H9 (cell line): ENCODE measurements at regions not wholly inside any gene's neighbourhood (a gene's known extent, or its start where the extent isn't known, plus 50 kb on each side); places are given as distances from the start of the nearest gene placed in this dataset.

ENCODE experiments used
- DNase-seq: peaks from one replicate; pipeline ENCODE4 v3.0.0-alpha.2; 2017
- H2AFZ ChIP-seq: one replicate; pipeline ENCODE4 v1.6.1; 2013; ENCODE audit warnings: mild to moderate bottlenecking, low read length, control low read depth, moderate library complexity
- H2AK5ac ChIP-seq: 2 replicates; pipeline ENCODE4 v1.6.1; 2013; ENCODE audit warnings: low read length, control low read depth, mixed read lengths; ENCODE audit not compliant: insufficient read length
- H2BK120ac ChIP-seq: one replicate; pipeline ENCODE4 v1.6.1; 2013; ENCODE audit warnings: low read depth, mild to moderate bottlenecking, low read length, control low read depth, inconsistent platforms; ENCODE audit not compliant: poor library complexity, severe bottlenecking
- H2BK12ac ChIP-seq: 2 replicates; pipeline ENCODE4 v1.6.1; 2013; ENCODE audit warnings: low read length, control low read depth, mixed read lengths, low read depth; ENCODE audit not compliant: insufficient read length
- H2BK15ac ChIP-seq: 2 replicates; pipeline ENCODE4 v1.6.1; 2013; ENCODE audit warnings: low read depth, low read length, control low read depth
- H2BK20ac ChIP-seq: one replicate; pipeline ENCODE4 v1.6.1; 2013; ENCODE audit warnings: low read depth, mild to moderate bottlenecking, low read length, control low read depth, inconsistent platforms; ENCODE audit not compliant: poor library complexity, severe bottlenecking
- H2BK5ac ChIP-seq: 2 replicates; pipeline ENCODE4 v1.6.1; 2013; ENCODE audit warnings: low read length, control low read depth, mixed read lengths; ENCODE audit not compliant: insufficient read length
- H3K14ac ChIP-seq: 2 replicates; pipeline ENCODE4 v1.6.1; 2013; ENCODE audit warnings: low read length, control low read depth; ENCODE audit not compliant: insufficient read depth
- H3K18ac ChIP-seq: 2 replicates; pipeline ENCODE4 v1.6.1; 2013; ENCODE audit warnings: low read depth, mild to moderate bottlenecking, mixed read lengths, low read length, control low read depth; ENCODE audit not compliant: insufficient read length
- H3K23ac ChIP-seq: 2 replicates; pipeline ENCODE4 v1.6.1; 2013; ENCODE audit warnings: low read length, control low read depth, mixed read lengths, low read depth; ENCODE audit not compliant: insufficient read length
- H3K23me2 ChIP-seq: 2 replicates; pipeline ENCODE4 v1.6.1; 2013; ENCODE audit warnings: low read depth, mild to moderate bottlenecking, mixed read lengths, low read length, control low read depth; ENCODE audit not compliant: insufficient read length, poor library complexity, severe bottlenecking
- H3K27ac ChIP-seq: 2 replicates; pipeline ENCODE4 v1.5.1; 2013; ENCODE audit warnings: low read length, control low read depth, mixed read lengths, low read depth; ENCODE audit not compliant: insufficient read length
- H3K27me3 ChIP-seq: 2 replicates; pipeline ENCODE4 v1.6.1; 2013; ENCODE audit warnings: low read length, control low read depth, inconsistent platforms; ENCODE audit not compliant: insufficient read depth
- H3K4ac ChIP-seq: 2 replicates; pipeline ENCODE4 v1.6.1; 2013; ENCODE audit warnings: low read depth, mild to moderate bottlenecking, control low read depth, inconsistent platforms, low read length, moderate library complexity
- H3K4me1 ChIP-seq: 2 replicates; pipeline ENCODE4 v1.6.1; 2013; ENCODE audit warnings: low read length, control low read depth, inconsistent platforms; ENCODE audit not compliant: insufficient read depth
- H3K4me2 ChIP-seq: 2 replicates; pipeline ENCODE4 v1.6.1; 2013; ENCODE audit warnings: low read length, control low read depth, mixed read lengths; ENCODE audit not compliant: insufficient read length, insufficient read depth
- H3K56ac ChIP-seq: 2 replicates; pipeline ENCODE4 v1.6.1; 2013; ENCODE audit warnings: low read depth, mild to moderate bottlenecking, mixed read lengths, low read length, control low read depth; ENCODE audit not compliant: insufficient read length
- H3K79me1 ChIP-seq: 2 replicates; pipeline ENCODE4 v1.6.1; 2013; ENCODE audit warnings: low read depth, mild to moderate bottlenecking, moderate library complexity, low read length, control low read depth, inconsistent platforms; ENCODE audit not compliant: insufficient read depth, poor library complexity, severe bottlenecking
- H3K79me2 ChIP-seq: 2 replicates; pipeline ENCODE4 v1.6.1; 2013; ENCODE audit warnings: low read length, control low read depth, inconsistent platforms; ENCODE audit not compliant: insufficient read depth
- H3K9ac ChIP-seq: 2 replicates; pipeline ENCODE4 v1.6.1; 2013; ENCODE audit warnings: low read length, control low read depth, mixed read lengths; ENCODE audit not compliant: insufficient read length; ENCODE audit errors: extremely low read depth
- H3K9me3 ChIP-seq: one replicate; pipeline ENCODE4 v1.6.1; 2013; ENCODE audit warnings: low read depth, low read length, inconsistent platforms; ENCODE audit not compliant: control insufficient read depth
- H3T11ph ChIP-seq: one replicate; pipeline ENCODE4 v1.6.1; 2013; ENCODE audit warnings: mild to moderate bottlenecking, low read length, control low read depth, inconsistent platforms
- H4K20me1 ChIP-seq: one replicate; pipeline ENCODE4 v1.6.1; 2013; ENCODE audit not compliant: control insufficient read depth, insufficient read length, insufficient read depth
- H4K5ac ChIP-seq: 2 replicates; pipeline ENCODE4 v1.6.1; 2013; ENCODE audit warnings: low read depth, mild to moderate bottlenecking, mixed read lengths, low read length, control low read depth; ENCODE audit not compliant: insufficient read length
- H4K8ac ChIP-seq: replicated peaks from 2 replicates; pipeline ENCODE4 v1.6.1; 2013; ENCODE audit warnings: low read length, control low read depth, mixed read lengths, low read depth; ENCODE audit not compliant: insufficient read length
- H4K91ac ChIP-seq: 2 replicates; pipeline ENCODE4 v1.6.1; 2013; ENCODE audit warnings: low read depth, mild to moderate bottlenecking, moderate library complexity, mixed read lengths, low read length, control low read depth; ENCODE audit not compliant: insufficient read length
- H3K27ac Mint-ChIP-seq, 3 experiments: 2 replicates in 2 of 3; 3 replicates in 1 of 3; pipeline ENCODE4 v1.8.0; 2020 to 2021; ENCODE audit warnings: mixed read lengths in 3 of 3, mild to moderate bottlenecking in 1 of 3, moderate library complexity in 1 of 3
- H3K27me3 Mint-ChIP-seq: 2 replicates; pipeline ENCODE4 v1.8.0; 2021; ENCODE audit warnings: low read depth, mild to moderate bottlenecking, moderate library complexity, mixed read lengths
- H3K36me3 Mint-ChIP-seq, 3 experiments: 2 replicates in 2 of 3; 3 replicates in 1 of 3; pipeline ENCODE4 v1.8.0; 2020 to 2021; ENCODE audit warnings: low read depth in 3 of 3, mixed read lengths in 3 of 3; ENCODE audit not compliant: insufficient read depth in 1 of 3
- H3K4me1 Mint-ChIP-seq, 2 experiments: 2 replicates each; pipeline ENCODE4 v1.8.0; 2020; ENCODE audit warnings: mixed read lengths in 2 of 2
- H3K4me3 Mint-ChIP-seq, 2 experiments: 2 replicates in 1 of 2; 3 replicates in 1 of 2; pipeline ENCODE4 v1.8.0; 2020 to 2021; ENCODE audit warnings: mild to moderate bottlenecking in 2 of 2, mixed read lengths in 2 of 2, moderate library complexity in 1 of 2
- H3K9me3 Mint-ChIP-seq, 2 experiments: 2 replicates in 1 of 2; 3 replicates in 1 of 2; pipeline ENCODE4 v1.8.0; 2020; ENCODE audit warnings: mild to moderate bottlenecking in 2 of 2, mixed read lengths in 2 of 2, moderate library complexity in 1 of 2
- CTCF ChIP-seq: fragments of 200-600 bp; sonication (generic); conservative IDR thresholded peaks from 3 replicates; pipeline ENCODE4 v1.8.0; 2021; ENCODE audit warnings: antibody characterized with exemption, mild to moderate bottlenecking
- WGBS: extraction: QIAGEN DNeasy Blood & Tissue Kit; methylation state at CpG from one replicate; pipeline ENCODE4 v1.1.7; 2013; ENCODE audit warnings: missing lambda C conversion rate, low lambda C conversion rate, mixed read lengths; ENCODE audit not compliant: insufficient read length; ENCODE audit errors: extremely low coverage; 5-methylcytosine and 5-hydroxymethylcytosine counted together

- no peak overlapping the region for H2BK120ac ChIP-seq
- no peaks in the 10 kb centered on the region for H3K79me2 ChIP-seq
- H3K23me2 ChIP-seq, result no peaks in the 10 kb centered on the region
- H3T11ph ChIP-seq, result no peak overlapping the region
- H2BK20ac ChIP-seq, result no peak overlapping the region
- no peaks in the 10 kb centered on the region for H3K9me3 ChIP-seq
- no peak overlapping the region for H2BK12ac ChIP-seq
- no peak overlapping the region for H4K8ac ChIP-seq
- H3K79me1 ChIP-seq, result no peaks in the 10 kb centered on the region
- H3K4me2 ChIP-seq, result no peak overlapping the region
- H2BK15ac ChIP-seq, result no peak overlapping the region
- H2AK5ac ChIP-seq, result no peak overlapping the region
- Mint-ChIP-seq H3K4me1 (peaks cover 15 to 17% of the 10 kb centered on the region in 2 experiments), H3K9me3 (peaks cover 3 to 8% of the 10 kb centered on the region in 2 experiments; a peak in 4 of 5 replicates), H3K4me3 (no peak overlapping the region; a peak in 1 of 5 replicates), H3K36me3 (peaks cover 0 to 6% (median 0%) of the 10 kb centered on the region in 3 experiments; a peak in 3 of 7 replicates), H3K27me3 (peaks cover 2% of the 10 kb centered on the region; the same call in 1 of the 2 replicates), H3K27ac (no peak overlapping the region)
- no peaks in the 10 kb centered on the region for H3K4me1 ChIP-seq
- no peak overlapping the region for H2BK5ac ChIP-seq
- H4K91ac ChIP-seq, result no peak overlapping the region
- H3K23ac ChIP-seq, result no peak overlapping the region
- no peak overlapping the region for H3K27ac ChIP-seq
- DNase-seq, result no peak
- H3K14ac ChIP-seq, result no peak overlapping the region
- no CpG with 5 or more reads among the region's 9 CpGs for WGBS
- no peak for TF ChIP-seq CTCF
- H3K27me3 ChIP-seq, result no peaks in the 10 kb centered on the region
- H4K5ac ChIP-seq, result no peak overlapping the region
- no peak overlapping the region for H3K4ac ChIP-seq
- no peak overlapping the region for H3K56ac ChIP-seq
- no peak overlapping the region for H2AFZ ChIP-seq
- H4K20me1 ChIP-seq, result no peaks in the 10 kb centered on the region
- H3K9ac ChIP-seq, result no peak overlapping the region
- H3K18ac ChIP-seq, result no peak overlapping the region
These were observed 215.0 kb upstream of the MYT1L start for GRCh38 chr2:2546046-2546445.
